Smooth muscle cell (in vitro differentiated cells): ENCODE measurements at regions not wholly inside any gene's neighbourhood (a gene's known extent, or its start where the extent isn't known, plus 50 kb on each side); places are given as distances from the start of the nearest gene placed in this dataset.

Source experiments
- DNase-seq: peaks from one replicate; lab custom pipeline; 2025; ENCODE audit not compliant: unreplicated experiment; lab: John Stamatoyannopoulos, UW
- H2AFZ ChIP-seq: fragments of 200-600 bp; sonication (generic); 2 replicates; pipeline ENCODE4 v1.6.0; 2016; ENCODE audit warnings: antibody characterized with exemption, low read depth, mild to moderate bottlenecking
- H3F3A ChIP-seq: fragments of 200-600 bp; sonication (generic); 2 replicates; pipeline ENCODE4 v1.6.0; 2017; ENCODE audit warnings: antibody characterized with exemption, low read depth
- H3K27ac ChIP-seq: fragments of 200-600 bp; sonication (generic); 2 replicates; pipeline ENCODE4 v1.5.1; 2016; ENCODE audit warnings: low read depth, mild to moderate bottlenecking
- H3K27me3 ChIP-seq: fragments of 200-600 bp; sonication (generic); 2 replicates; pipeline ENCODE4 v1.6.1; 2016; ENCODE audit warnings: low read depth, mild to moderate bottlenecking
- H3K36me3 ChIP-seq: fragments of 200-600 bp; sonication (generic); 2 replicates; pipeline ENCODE4 v1.5.1; 2016; ENCODE audit warnings: low read depth
- H3K4me1 ChIP-seq: fragments of 200-600 bp; sonication (generic); 2 replicates; pipeline ENCODE4 v1.5.1; 2016; ENCODE audit warnings: low read depth
- H3K4me2 ChIP-seq: fragments of 200-600 bp; sonication (generic); 2 replicates; pipeline ENCODE4 v1.6.0; 2016; ENCODE audit warnings: mild to moderate bottlenecking
- H3K4me3 ChIP-seq: fragments of 200-600 bp; sonication (generic); 2 replicates; pipeline ENCODE4 v1.5.1; 2016; ENCODE audit warnings: mild to moderate bottlenecking
- H3K79me2 ChIP-seq: fragments of 200-600 bp; sonication (generic); 2 replicates; pipeline ENCODE4 v1.6.0; 2016; ENCODE audit warnings: low read depth, mild to moderate bottlenecking
- H3K9ac ChIP-seq: fragments of 200-600 bp; sonication (generic); 2 replicates; pipeline ENCODE4 v1.6.0; 2016; ENCODE audit warnings: low read depth
- H3K9me3 ChIP-seq: fragments of 200-600 bp; sonication (generic); replicated peaks from 2 replicates; pipeline ENCODE4 v1.5.1; 2016; ENCODE audit warnings: low read depth
- H4K20me1 ChIP-seq: fragments of 200-600 bp; sonication (generic); 2 replicates; pipeline ENCODE4 v1.6.0; 2016; ENCODE audit warnings: low read depth
- CTCF ChIP-seq: fragments of 200-600 bp; sonication (generic); IDR thresholded peaks from 2 replicates; pipeline ENCODE4 v1.5.1; 2017; ENCODE audit warnings: borderline replicate concordance, mild to moderate bottlenecking, antibody characterized with exemption; ENCODE audit not compliant: insufficient read depth, poor library complexity, severe bottlenecking
- WGBS: methylation state at CpG from one replicate; pipeline ENCODE4 v1.1.7; 2016; ENCODE audit warnings: low lambda C conversion rate; 5-methylcytosine and 5-hydroxymethylcytosine counted together

GRCh38 chr4:38226170-38226569 lies 266.0 kb downstream of the PTTG2 start:
- H3K36me3 ChIP-seq = no peaks in the 10 kb centered on the region
- H3K27ac ChIP-seq = no peak overlapping the region
- no peaks in the 10 kb centered on the region for H3K27me3 ChIP-seq
- no peak for TF ChIP-seq CTCF
- H3K4me3 ChIP-seq = no peak overlapping the region
- H2AFZ ChIP-seq = no peak overlapping the region
- DNase-seq = no peak
- H3K4me2 ChIP-seq = no peak overlapping the region
- H3K9ac ChIP-seq = no peak overlapping the region
- no peaks in the 10 kb centered on the region for H4K20me1 ChIP-seq
- 95% methylated on average over 2 of the region's 2 CpGs for WGBS
- H3F3A ChIP-seq = no peaks in the 10 kb centered on the region
- peaks cover 12% of the 10 kb centered on the region for H3K4me1 ChIP-seq
- H3K9me3 ChIP-seq = no peaks in the 10 kb centered on the region
- no peaks in the 10 kb centered on the region for H3K79me2 ChIP-seq

GRCh38 chr4:38230121-38230801 lies 270.1 kb downstream of the PTTG2 start:
- TF ChIP-seq CTCF = no peak
- no peak overlapping the region for H2AFZ ChIP-seq
- DNase-seq = no peak
- no peaks in the 10 kb centered on the region for H3K36me3 ChIP-seq
- no peak overlapping the region for H3K9ac ChIP-seq
- no peaks in the 10 kb centered on the region for H3K4me1 ChIP-seq
- H3K4me3 ChIP-seq = no peak overlapping the region
- no peaks in the 10 kb centered on the region for H3K79me2 ChIP-seq
- no peaks in the 10 kb centered on the region for H3F3A ChIP-seq
- no peaks in the 10 kb centered on the region for H3K27me3 ChIP-seq
- WGBS = 81% methylated on average over 10 of the region's 10 CpGs
- H3K27ac ChIP-seq = no peak overlapping the region
- no peaks in the 10 kb centered on the region for H4K20me1 ChIP-seq
- no peaks in the 10 kb centered on the region for H3K9me3 ChIP-seq
- H3K4me2 ChIP-seq = no peak overlapping the region

GRCh38 chr4:38230821-38231563 lies 270.8 kb downstream of the PTTG2 start:
- no peaks in the 10 kb centered on the region for H3K79me2 ChIP-seq
- H3K4me1 ChIP-seq = no peaks in the 10 kb centered on the region
- no peaks in the 10 kb centered on the region for H3K36me3 ChIP-seq
- no peak overlapping the region for H3K4me3 ChIP-seq
- H3K9me3 ChIP-seq = no peaks in the 10 kb centered on the region
- H3K9ac ChIP-seq = no peak overlapping the region
- no peak overlapping the region for H3K4me2 ChIP-seq
- no peaks in the 10 kb centered on the region for H4K20me1 ChIP-seq
- no peak for TF ChIP-seq CTCF
- H3K27ac ChIP-seq = no peak overlapping the region
- DNase-seq = no peak
- H3K27me3 ChIP-seq = no peaks in the 10 kb centered on the region
- WGBS = 90% methylated on average over 7 of the region's 7 CpGs
- H2AFZ ChIP-seq = no peak overlapping the region
- no peaks in the 10 kb centered on the region for H3F3A ChIP-seq
